ENCODE measurements at regions not wholly inside any gene's neighbourhood (a gene's known extent, or its start where the extent isn't known, plus 50 kb on each side); places are given as distances from the start of the nearest gene placed in this dataset.

DNA sequence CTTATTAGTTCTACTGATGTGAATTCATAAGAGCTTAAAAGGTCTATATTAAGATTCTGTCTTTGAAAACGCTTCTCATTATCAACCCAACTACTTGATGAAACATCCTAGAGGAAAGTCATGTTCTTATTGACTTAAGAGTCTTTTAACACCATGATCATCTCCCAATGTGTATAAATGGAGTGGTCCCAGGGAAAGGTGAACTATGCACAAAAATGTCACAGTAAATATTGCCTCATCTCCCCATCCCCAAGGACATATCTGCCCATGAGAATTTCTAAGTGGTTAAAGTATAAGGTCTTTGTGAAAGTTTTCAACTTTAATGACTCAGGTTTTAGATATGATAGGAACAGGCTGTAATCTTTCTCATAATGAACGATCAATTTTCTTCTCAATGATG is 240.1 kb downstream of the IRS1 start:
- H3K4me1 ChIP-seq: no peaks in the 10 kb centered on the region
- H3K36me3 ChIP-seq (ENCODE audit: low read depth, missing control alignments): no peaks in the 10 kb centered on the region
- H3K9me3 ChIP-seq: no peaks in the 10 kb centered on the region
- 79 to 89% methylated on average over 2 of the region's 2 CpGs for WGBS, 2 donors
- no peaks in the 10 kb centered on the region for H3K27me3 ChIP-seq
- no peak overlapping the region for H3K27ac ChIP-seq
- H3K4me3 ChIP-seq: no peak overlapping the region
- TF ChIP-seq, protein P1, sequence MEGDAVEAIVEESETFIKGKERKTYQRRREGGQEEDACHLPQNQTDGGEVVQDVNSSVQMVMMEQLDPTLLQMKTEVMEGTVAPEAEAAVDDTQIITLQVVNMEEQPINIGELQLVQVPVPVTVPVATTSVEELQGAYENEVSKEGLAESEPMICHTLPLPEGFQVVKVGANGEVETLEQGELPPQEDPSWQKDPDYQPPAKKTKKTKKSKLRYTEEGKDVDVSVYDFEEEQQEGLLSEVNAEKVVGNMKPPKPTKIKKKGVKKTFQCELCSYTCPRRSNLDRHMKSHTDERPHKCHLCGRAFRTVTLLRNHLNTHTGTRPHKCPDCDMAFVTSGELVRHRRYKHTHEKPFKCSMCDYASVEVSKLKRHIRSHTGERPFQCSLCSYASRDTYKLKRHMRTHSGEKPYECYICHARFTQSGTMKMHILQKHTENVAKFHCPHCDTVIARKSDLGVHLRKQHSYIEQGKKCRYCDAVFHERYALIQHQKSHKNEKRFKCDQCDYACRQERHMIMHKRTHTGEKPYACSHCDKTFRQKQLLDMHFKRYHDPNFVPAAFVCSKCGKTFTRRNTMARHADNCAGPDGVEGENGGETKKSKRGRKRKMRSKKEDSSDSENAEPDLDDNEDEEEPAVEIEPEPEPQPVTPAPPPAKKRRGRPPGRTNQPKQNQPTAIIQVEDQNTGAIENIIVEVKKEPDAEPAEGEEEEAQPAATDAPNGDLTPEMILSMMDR (IDR thresholded peaks at IDR 0.05): no peak
- DNase-seq: no peak
- intact Hi-C loops (cut with DNase I; ENCODE audit: low total_unique reads): no loop called here

DNA sequence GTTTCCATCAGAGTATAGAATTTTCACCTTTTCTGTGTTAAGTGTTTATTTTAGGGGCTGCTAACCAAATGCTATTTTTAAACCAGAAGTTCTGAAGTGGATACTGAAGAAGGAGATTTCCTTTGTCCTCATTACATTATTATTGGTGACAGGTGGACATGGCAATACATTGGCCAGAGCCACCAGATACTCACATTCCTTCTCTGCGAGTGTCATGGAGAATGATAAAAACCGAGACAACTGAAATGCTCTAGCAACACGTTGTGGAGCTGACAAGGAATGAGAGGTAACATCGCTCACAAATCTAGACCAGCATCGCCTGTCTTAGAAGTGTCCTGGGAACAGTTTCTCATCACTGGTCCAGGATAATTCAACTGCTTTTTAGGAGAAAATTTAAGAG is 241.2 kb downstream of the IRS1 start:
- DNase-seq: no peak
- Histone ChIP-seq H3K36me3 (ENCODE audit: low read depth, missing control alignments) (no peaks in the 10 kb centered on the region), H3K27ac (no peak overlapping the region), H3K4me1 (no peaks in the 10 kb centered on the region), H3K27me3 (no peaks in the 10 kb centered on the region), H3K4me3 (no peak overlapping the region), H3K9me3 (no peaks in the 10 kb centered on the region)
- TF ChIP-seq POLR2A (IDR thresholded peaks at IDR 0.05): no peak
- TF ChIP-seq, protein P1 (IDR thresholded peaks at IDR 0.05): no peak
- intact Hi-C loops (cut with DNase I; ENCODE audit: low total_unique reads): no loop called here
- 75 to 78% methylated on average over 5 of the region's 5 CpGs for WGBS, 2 donors

DNA sequence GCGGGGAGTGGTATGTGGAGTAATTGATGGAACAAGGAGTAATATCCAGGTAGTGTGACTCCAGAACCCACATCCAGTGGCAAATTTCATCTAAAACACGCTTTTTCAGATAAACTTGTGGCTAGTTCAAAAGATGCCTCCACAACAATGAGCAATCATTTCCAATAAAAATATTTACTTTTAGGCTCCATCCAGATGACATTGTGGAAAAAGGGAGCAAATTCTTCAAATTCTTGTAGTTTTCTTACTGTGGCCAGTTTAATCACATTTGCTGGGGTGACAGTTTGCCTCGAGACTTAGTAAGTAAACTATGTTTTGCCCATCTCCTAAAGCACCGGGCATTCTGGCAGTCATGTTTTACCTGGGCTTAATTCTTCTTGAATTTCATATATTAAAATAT is 243.6 kb downstream of the IRS1 start:
- Histone ChIP-seq H3K27me3 (no peaks in the 10 kb centered on the region), H3K9me3 (no peaks in the 10 kb centered on the region), H3K36me3 (ENCODE audit: low read depth, missing control alignments) (no peaks in the 10 kb centered on the region), H3K4me1 (no peaks in the 10 kb centered on the region), H3K27ac (no peak overlapping the region), H3K4me3 (no peak overlapping the region)
- intact Hi-C loops (cut with DNase I; ENCODE audit: low total_unique reads): no loop called here
- TF ChIP-seq, protein P1 (IDR thresholded peaks at IDR 0.05): no peak
- no peak for TF ChIP-seq POLR2A (IDR thresholded peaks at IDR 0.05)
- 82 to 83% methylated on average over 4 of the region's 4 CpGs for WGBS, 2 donors
- no peak for DNase-seq

DNA sequence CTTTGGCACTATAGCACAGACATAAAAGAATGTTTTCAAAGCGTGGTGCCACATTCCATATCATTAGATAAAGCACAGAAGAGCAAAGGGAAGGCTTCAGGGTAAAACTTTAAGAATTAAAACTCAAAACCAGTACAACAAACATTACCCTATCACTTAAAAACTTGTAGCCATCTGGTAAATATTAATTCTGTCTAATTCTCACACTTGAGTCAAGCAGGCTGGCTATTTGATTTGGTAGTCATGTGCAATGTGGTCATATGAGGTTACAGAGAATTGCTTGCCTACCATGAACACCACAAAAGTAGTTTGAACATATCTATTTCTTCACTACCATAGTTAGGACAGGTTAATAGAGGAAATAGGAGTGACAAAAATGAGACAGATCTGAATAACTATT is 244.9 kb downstream of the IRS1 start:
- Histone ChIP-seq H3K36me3 (ENCODE audit: low read depth, missing control alignments) (no peaks in the 10 kb centered on the region), H3K4me3 (no peak overlapping the region), H3K4me1 (no peaks in the 10 kb centered on the region), H3K27ac (no peak overlapping the region), H3K27me3 (no peaks in the 10 kb centered on the region), H3K9me3 (no peaks in the 10 kb centered on the region)
- no peak for TF ChIP-seq POLR2A (IDR thresholded peaks at IDR 0.05)
- TF ChIP-seq, protein P1 (IDR thresholded peaks at IDR 0.05): no peak
- DNase-seq: no peak
- intact Hi-C loops (cut with DNase I; ENCODE audit: low total_unique reads): no loop called here
- WGBS, 2 donors: 78 to 88% methylated on average over 1 of the region's 1 CpG

DNA sequence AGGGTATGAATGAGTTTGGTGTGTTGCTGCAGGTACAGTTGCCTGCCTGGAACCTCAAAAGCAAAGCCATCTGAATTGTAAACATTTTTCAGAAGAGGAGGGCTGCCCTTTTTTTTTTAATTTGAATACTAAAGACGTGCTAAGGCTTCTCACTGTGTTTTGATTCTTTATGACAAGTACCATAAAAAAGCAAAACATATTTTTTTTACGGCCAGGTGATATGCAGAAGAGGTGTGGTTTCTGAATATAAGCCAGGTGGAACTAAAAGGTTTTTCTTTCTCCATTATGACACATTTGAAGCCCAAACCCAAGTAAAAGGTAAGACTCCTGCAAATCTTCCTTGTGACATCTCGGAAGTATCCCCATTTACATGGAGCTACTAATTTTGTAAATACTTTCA is 246.3 kb downstream of the IRS1 start:
- Histone ChIP-seq H3K36me3 (ENCODE audit: low read depth, missing control alignments) (no peaks in the 10 kb centered on the region), H3K27ac (no peak overlapping the region), H3K4me1 (peaks cover 4% of the 10 kb centered on the region), H3K27me3 (no peaks in the 10 kb centered on the region), H3K4me3 (no peak overlapping the region), H3K9me3 (no peaks in the 10 kb centered on the region)
- intact Hi-C loops (cut with DNase I; ENCODE audit: low total_unique reads): no loop called here
- DNase-seq: no peak
- no peak for TF ChIP-seq POLR2A (IDR thresholded peaks at IDR 0.05)
- TF ChIP-seq, protein P1 (IDR thresholded peaks at IDR 0.05): no peak
- 90 to 91% methylated on average over 3 of the region's 3 CpGs for WGBS, 2 donors

Data from testis (tissue), 2 donors.